ENCODE measurements at regions not wholly inside any gene's neighbourhood (a gene's known extent, or its start where the extent isn't known, plus 50 kb on each side); places are given as distances from the start of the nearest gene placed in this dataset.
"Not testable (repeated sequence)": the region's sequence is repeated elsewhere in the genome, so short reads cannot be mapped to it uniquely, and the experiment has no call there.

GRCh38 chr5:18749763-18750162, 1115.5 kb downstream of the TAF11L14 start:
- DNase-seq: no peak

DNA sequence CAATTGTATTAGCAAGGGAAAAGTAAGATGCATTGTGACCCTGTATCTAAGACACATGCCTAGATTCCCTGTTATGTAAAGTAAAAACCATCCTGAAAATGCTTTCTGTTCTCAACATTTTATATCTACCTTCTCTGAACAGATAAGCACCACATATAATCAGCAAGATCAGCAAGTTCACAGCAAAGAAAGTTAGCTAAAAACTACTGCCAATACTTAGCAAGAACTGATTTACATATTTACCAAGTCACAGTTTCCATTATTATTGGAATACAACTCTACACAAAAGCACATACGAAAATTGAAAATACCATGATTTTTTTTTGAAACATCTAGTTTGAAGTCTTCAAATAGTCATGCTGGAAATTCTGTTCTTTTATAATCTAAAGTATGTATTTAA, 1118.1 kb downstream of the TAF11L14 start:
- no peak for DNase-seq

DNA sequence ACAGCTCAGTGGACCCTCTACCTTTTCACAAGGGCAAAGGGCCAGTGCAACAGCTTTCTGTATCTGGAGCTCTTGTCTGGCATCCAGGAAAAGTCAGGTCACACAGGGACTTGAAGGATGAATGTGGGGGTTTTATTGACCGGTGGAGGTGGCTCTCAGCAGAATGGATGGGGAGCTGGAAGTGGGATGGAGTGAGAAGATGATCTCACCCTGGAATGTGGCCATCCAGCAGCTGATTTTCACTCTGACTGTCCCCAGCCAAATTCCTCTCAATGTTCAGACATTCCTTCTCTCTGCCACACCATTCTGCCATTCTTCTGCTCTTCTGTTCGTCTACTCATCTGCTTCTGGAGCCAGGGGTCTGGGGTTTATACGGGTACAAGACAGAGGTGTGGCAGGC, 1119.9 kb downstream of the TAF11L14 start:
- no peak for DNase-seq

DNA sequence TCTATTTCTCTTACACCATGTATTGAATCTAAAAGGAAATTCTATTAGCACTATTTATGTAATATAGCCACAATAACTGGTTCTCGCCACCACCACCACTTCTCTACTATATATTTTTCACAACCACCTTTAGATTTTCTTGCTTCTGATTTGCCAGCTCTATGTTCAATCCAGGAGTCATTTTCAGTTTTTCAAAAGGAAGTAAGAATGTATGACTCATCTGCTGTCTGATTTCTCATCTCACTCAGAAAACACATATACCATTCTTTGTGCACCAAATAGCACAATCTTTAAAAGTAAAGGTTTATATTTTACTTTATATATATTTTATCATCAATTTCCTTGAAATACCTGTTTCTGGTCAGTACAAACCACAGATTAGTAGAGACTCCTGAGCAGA, 1127.5 kb downstream of the TAF11L14 start:
- DNase-seq: no peak

DNA sequence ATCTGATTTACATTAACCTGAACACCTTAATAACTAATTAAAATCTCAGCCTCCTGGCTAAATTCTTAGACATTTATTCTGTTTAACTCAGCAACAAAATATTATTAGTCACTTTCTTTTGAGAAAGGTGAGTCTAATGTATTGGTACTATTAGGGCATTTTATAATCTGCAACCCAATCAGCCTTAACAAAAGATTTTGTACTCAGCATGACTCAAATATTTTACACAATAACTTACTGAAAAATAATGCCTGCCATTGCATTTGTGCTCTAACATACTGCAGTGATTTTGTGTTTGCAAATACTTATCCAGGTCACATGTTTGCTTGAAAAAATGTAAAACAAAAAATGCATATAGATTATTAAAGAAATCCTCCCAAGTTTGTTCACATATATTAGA, 1129.9 kb downstream of the TAF11L14 start:
- DNase-seq: no peak

- no peak for DNase-seq
Observed at GRCh38 chr5:18765304-18765703, 1131.0 kb downstream of the TAF11L14 start.

DNA sequence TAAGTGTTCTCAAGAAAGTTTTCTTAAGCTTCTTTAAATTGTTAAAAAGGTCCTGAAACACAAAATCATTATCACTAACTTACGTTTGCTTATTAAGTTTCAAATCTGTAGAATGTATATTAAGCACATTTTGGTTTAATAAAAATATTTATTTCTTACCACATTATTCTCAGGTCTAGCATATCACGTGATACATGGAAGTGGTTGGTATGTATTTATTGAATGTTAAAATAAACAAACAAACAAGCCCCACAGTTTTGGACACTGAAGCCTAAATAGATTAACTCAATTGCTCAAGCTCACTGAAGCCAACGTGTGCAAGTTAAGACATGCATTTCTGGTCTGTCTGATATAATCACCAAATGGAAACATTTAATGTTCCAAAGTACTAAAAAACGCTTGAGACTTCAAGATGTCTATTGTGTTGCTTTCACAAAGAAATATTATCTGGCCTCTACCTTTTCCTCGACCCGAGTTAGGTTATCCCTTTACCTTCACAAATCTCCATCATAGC, 1136.9 kb downstream of the TAF11L14 start:
- DNase-seq: no peak

DNA sequence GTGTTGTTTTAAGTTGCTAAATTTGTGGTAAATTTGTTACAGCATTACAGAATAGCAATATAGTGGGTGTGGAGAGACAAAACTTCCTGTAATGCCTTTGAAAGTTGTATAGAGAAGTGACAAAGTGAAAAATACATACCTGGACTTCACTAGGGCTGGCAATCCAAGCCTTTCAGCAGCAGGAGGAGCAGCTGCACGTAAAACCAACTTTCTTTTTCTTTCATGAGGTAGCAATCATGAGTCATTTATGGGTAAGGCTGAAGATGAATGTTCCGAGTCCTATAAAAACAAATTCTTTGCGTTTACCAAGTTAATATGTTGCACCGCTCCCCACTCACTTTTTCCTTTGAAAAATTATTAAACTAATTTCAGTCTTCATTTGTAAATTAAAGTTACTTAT, 1138.2 kb downstream of the TAF11L14 start:
- DNase-seq: peak in 1 of 2 donors; percentile 10

DNA sequence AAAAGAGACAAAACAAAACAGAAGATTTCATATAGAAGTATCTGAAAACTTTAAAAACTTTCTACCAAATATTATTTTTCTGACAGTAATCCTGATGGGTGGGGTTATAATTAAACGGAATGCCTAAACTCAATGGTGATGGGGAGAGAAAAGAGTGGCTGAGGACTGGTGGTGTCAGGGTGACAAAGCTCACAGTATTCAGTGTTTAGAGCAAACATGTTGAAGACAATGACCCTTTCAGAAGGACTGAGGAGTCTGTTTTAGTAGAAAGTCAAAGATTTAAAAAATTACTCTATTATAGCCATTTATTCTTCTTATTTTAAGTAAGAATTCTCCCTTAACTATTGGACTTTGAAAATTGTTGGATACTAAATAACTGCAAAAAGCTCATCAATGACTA, 1144.0 kb downstream of the TAF11L14 start:
- DNase-seq: no peak

GRCh38 chr5:18789218-18789998, 1155.1 kb downstream of the TAF11L14 start:
- DNase-seq: no peak

DNA sequence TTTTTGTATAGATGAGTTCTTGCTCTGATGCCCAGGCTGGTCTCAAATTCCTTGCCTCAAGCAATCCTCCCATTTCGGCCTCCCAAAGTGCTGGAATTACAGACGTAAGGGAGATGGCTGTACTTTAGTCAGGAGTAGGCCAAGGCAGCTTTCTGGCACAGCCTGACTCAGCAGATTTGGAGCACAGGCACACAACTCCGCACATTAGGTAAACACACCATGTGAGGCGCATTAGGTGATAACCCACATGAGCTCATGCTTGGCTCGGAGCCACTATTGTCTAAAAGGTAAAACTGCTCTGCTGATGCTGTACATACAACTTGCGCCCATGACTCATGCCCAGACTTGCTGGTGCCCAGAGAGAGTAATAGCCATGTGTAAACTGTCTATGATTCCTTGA, 1157.9 kb downstream of the TAF11L14 start:
- no peak for DNase-seq

- no peak for DNase-seq
Observed at GRCh38 chr5:18797222-18797621, 1163.0 kb downstream of the TAF11L14 start.

DNA sequence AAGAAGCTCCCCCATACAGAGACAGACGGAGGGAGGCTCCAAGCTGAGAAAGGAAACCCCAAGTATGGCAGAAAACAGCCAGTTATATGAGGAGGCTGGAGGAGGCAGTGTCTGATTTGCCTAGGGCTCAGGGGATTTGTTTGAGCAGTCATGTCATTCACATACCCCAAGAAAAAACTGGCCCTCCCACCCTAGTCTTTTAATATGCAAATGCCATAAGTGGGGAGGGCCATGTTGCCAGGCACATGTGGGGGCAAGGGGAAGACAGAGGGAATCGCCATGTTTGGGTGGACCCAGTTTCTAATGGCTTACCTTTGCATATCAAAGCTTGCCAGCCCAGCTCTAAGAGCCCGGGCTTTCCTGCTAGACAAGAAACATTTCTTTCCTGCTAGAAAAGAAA, 1163.8 kb downstream of the TAF11L14 start:
- no peak for DNase-seq

GRCh38 chr5:18799482-18800128, 1165.3 kb downstream of the TAF11L14 start:
- DNase-seq: no peak

GRCh38 chr5:18800293-18801025, 1166.2 kb downstream of the TAF11L14 start:
- DNase-seq: no peak

DNA sequence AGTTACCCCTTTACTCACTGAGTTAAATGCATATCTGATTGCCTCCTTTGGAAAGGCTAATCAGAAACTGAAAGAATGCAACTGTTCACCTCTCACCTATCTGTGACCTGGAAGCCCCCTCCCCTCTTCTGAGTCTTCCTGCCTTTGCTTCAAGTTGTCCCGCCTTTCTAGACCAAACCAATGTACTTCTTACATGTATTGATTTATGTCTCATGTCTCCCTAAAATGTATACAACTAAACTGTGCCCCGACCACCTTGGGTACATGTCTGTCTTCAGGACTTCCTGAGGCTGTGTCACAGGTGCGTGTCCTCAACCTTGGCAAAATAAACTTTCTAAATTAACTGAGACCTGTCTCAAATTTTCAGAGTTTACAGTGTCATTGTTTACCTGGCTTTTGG, 1167.2 kb downstream of the TAF11L14 start:
- DNase-seq: not testable (repeated sequence)

DNA sequence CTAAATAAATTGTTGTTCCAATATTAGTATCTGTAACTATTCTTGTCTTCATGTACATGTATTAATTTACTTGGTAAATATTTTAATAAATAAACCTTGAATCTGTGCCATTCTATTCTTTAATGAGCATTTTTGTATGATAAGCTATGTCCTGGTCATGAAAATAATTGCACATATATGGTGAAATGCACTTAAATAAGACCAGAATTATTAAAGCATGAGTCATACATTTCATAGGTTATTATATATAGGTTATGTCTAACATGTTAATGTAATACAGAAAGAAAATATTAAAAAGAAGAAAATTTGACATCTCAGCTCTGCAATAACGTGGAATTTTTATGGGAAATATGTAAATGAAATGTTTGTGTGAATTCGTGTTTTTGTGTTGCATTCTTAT, 1168.1 kb downstream of the TAF11L14 start:
- DNase-seq: no peak

- no peak for DNase-seq
Observed at GRCh38 chr5:18805376-18805775, 1171.1 kb downstream of the TAF11L14 start.

GRCh38 chr5:18807256-18808149, 1173.2 kb downstream of the TAF11L14 start:
- no peak for DNase-seq

DNA sequence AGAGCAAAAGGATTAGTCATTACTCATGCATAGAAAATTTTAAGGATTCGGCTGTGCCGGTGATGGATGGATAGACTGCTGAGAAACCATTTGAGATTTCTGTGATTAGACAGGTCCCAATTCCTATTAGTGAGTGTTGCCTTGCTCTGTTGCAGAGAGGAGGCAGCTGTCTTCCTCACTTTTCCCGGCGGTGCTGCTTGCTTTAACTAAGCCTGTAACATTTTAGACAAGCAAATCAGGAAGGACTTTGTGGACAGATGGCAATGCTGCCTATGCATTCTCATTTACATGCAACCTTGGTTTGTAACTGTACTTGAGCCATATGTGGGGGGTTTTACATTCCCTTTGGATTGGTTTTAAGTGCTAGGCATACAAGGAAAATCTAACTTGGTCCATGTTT, 1176.3 kb downstream of the CDH18 start:
- DNase-seq: no peak

DNA sequence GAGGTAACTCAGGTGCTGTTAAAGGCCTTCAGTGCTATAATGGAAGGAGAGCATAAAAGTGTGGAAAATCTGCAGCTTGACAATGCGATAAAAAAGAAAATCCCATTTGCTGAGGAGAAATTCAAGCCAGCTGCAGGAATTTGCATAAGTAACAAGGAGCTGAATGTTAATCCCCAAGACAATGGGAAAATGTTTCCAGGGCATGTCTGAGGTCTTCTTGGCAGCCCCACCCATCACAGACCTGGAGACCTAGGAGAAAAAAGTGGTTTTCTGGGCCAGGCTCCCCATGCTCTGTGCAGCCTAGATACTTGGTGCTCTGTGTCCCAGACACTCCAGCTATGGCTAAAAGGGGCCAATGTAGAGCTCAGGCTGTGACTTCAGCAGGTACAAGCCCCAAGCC, 1159.6 kb downstream of the CDH18 start:
- DNase-seq: no peak

DNA sequence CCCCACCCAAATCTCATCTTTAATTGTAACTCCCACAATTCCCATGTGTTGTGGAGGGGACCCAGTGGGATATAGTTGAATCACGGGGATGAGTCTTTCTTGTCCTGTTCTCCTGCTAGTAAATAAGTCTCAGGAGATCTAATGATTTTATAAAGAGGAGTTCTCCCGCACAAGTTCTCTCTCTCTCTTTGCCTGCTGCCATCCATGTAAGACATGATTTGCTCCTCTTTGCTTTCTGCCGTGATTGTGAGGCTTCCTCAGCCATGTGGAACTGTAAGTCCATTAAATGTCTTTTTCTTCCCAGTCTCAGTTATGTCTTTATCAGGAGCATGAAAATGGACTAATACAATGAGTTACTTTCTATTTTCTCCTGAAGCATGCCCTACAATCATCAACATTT, 1158.5 kb downstream of the CDH18 start:
- no peak for DNase-seq

- DNase-seq: no peak
Observed at GRCh38 chr5:18850216-18850615, 1137.8 kb downstream of the CDH18 start.

All from CD4-positive, alpha-beta T cell treated with Interleukin-4 for 1 hour (primary cell).